ENCODE measurements at regions not wholly inside any gene's neighbourhood (a gene's known extent, or its start where the extent isn't known, plus 50 kb on each side); places are given as distances from the start of the nearest gene placed in this dataset.

GRCh38 chr14:104461676-104462449 lies 117.7 kb upstream of the C14orf180 start:
- H3K27ac ChIP-seq = no peak overlapping the region
- no peaks in the 10 kb centered on the region for H3K4me1 ChIP-seq (replicated peaks)
- no peak for DNase-seq (ENCODE audit: low spot score)
- WGBS = 2% methylated on average over 62 of the region's 66 CpGs
- H3K4me3 ChIP-seq = no peak overlapping the region
- intact Hi-C loops (cut with DNase I) = no loop called here
- TF ChIP-seq POLR2A (IDR thresholded peaks at IDR 0.05) (no peak), POLR2AphosphoS5 (IDR thresholded peaks at IDR 0.05) (no peak), CTCF (IDR thresholded peaks at IDR 0.05) (no peak)
- H3K36me3 ChIP-seq = no peaks in the 10 kb centered on the region
- no peaks in the 10 kb centered on the region for H3K9me3 ChIP-seq
- H3K27me3 ChIP-seq (replicated peaks; ENCODE audit: insufficient read depth) = peaks cover 2% of the 10 kb centered on the region

GRCh38 chr14:104462651-104463630 lies 116.6 kb upstream of the C14orf180 start:
- no peaks in the 10 kb centered on the region for H3K36me3 ChIP-seq
- DNase-seq (ENCODE audit: low spot score) = no peak
- TF ChIP-seq POLR2A (IDR thresholded peaks at IDR 0.05) (no peak), CTCF (IDR thresholded peaks at IDR 0.05) (no peak), POLR2AphosphoS5 (IDR thresholded peaks at IDR 0.05) (no peak)
- no peaks in the 10 kb centered on the region for H3K4me1 ChIP-seq (replicated peaks)
- H3K9me3 ChIP-seq = no peaks in the 10 kb centered on the region
- intact Hi-C loops (cut with DNase I) = no loop called here
- WGBS = 77% methylated on average over 16 of the region's 16 CpGs
- peaks cover 2% of the 10 kb centered on the region for H3K27me3 ChIP-seq (replicated peaks; ENCODE audit: insufficient read depth)
- H3K4me3 ChIP-seq = no peak overlapping the region
- H3K27ac ChIP-seq = no peak overlapping the region

GRCh38 chr14:104464907-104465306 lies 114.7 kb upstream of the C14orf180 start:
- Histone ChIP-seq H3K4me3 (no peak overlapping the region), H3K27ac (no peak overlapping the region), H3K27me3 (replicated peaks; ENCODE audit: insufficient read depth) (peaks cover 2% of the 10 kb centered on the region), H3K36me3 (no peaks in the 10 kb centered on the region), H3K4me1 (replicated peaks) (no peaks in the 10 kb centered on the region), H3K9me3 (no peaks in the 10 kb centered on the region)
- 96% methylated on average over 6 of the region's 6 CpGs for WGBS
- intact Hi-C loops (cut with DNase I) = no loop called here
- no peak for DNase-seq (ENCODE audit: low spot score)
- TF ChIP-seq POLR2AphosphoS5 (IDR thresholded peaks at IDR 0.05) (no peak), POLR2A (IDR thresholded peaks at IDR 0.05) (no peak), CTCF (IDR thresholded peaks at IDR 0.05) (no peak)

GRCh38 chr14:104465482-104466390 lies 113.8 kb upstream of the C14orf180 start:
- TF ChIP-seq POLR2AphosphoS5 (IDR thresholded peaks at IDR 0.05) (no peak), POLR2A (IDR thresholded peaks at IDR 0.05) (no peak), CTCF (IDR thresholded peaks at IDR 0.05) (no peak)
- Histone ChIP-seq H3K27me3 (replicated peaks; ENCODE audit: insufficient read depth) (no peaks in the 10 kb centered on the region), H3K9me3 (no peaks in the 10 kb centered on the region), H3K36me3 (no peaks in the 10 kb centered on the region), H3K4me3 (no peak overlapping the region), H3K27ac (no peak overlapping the region), H3K4me1 (replicated peaks) (no peaks in the 10 kb centered on the region)
- 77% methylated on average over 8 of the region's 8 CpGs for WGBS
- intact Hi-C loops (cut with DNase I) = no loop called here
- DNase-seq (ENCODE audit: low spot score) = no peak
